ENCODE measurements at regions not wholly inside any gene's neighbourhood (a gene's known extent, or its start where the extent isn't known, plus 50 kb on each side); places are given as distances from the start of the nearest gene placed in this dataset.
"Not testable (repeated sequence)": the region's sequence is repeated elsewhere in the genome, so short reads cannot be mapped to it uniquely, and the experiment has no call there.

- DNase-seq = no peak
These were observed 194.5 kb upstream of the CDH4 start for GRCh38 chr20:61057443-61058121.

GRCh38 chr20:61061981-61062380 lies 190.1 kb upstream of the CDH4 start:
- no peak for DNase-seq

- DNase-seq = no peak
These were observed 186.2 kb upstream of the CDH4 start for GRCh38 chr20:61065853-61066252.

GRCh38 chr20:61066526-61066925 lies 185.5 kb upstream of the CDH4 start:
- DNase-seq = no peak

GRCh38 chr20:61067221-61067620 lies 184.8 kb upstream of the CDH4 start:
- no peak for DNase-seq

- DNase-seq = no peak
These were observed 179.7 kb upstream of the CDH4 start for GRCh38 chr20:61072398-61072797.

- no peak for DNase-seq
These were observed 178.7 kb upstream of the CDH4 start for GRCh38 chr20:61073376-61073775.

GRCh38 chr20:61082720-61083119 lies 169.3 kb upstream of the CDH4 start:
- no peak for DNase-seq

- DNase-seq = no peak
These were observed 168.6 kb upstream of the CDH4 start for GRCh38 chr20:61083431-61083830.

- DNase-seq = no peak
These were observed 166.0 kb upstream of the CDH4 start for GRCh38 chr20:61086031-61086430.

GRCh38 chr20:61090541-61090940 lies 161.5 kb upstream of the CDH4 start:
- no peak for DNase-seq

GRCh38 chr20:61092251-61092650 lies 159.8 kb upstream of the CDH4 start:
- DNase-seq = no peak

- DNase-seq = no peak
These were observed 157.5 kb upstream of the CDH4 start for GRCh38 chr20:61094581-61094980.

GRCh38 chr20:61096463-61096862 lies 155.6 kb upstream of the CDH4 start:
- DNase-seq = no peak

GRCh38 chr20:61099806-61100205 lies 152.3 kb upstream of the CDH4 start:
- no peak for DNase-seq

GRCh38 chr20:61100489-61100888 lies 151.6 kb upstream of the CDH4 start:
- DNase-seq = no peak

- not testable (repeated sequence) for DNase-seq
These were observed 150.7 kb upstream of the CDH4 start for GRCh38 chr20:61101321-61101720.

GRCh38 chr20:61104232-61104631 lies 147.8 kb upstream of the CDH4 start:
- no peak for DNase-seq

- no peak for DNase-seq
These were observed 146.7 kb upstream of the CDH4 start for GRCh38 chr20:61105395-61105794.

- DNase-seq = no peak
These were observed 145.6 kb upstream of the CDH4 start for GRCh38 chr20:61106438-61106837.

GRCh38 chr20:61109221-61109805 lies 142.7 kb upstream of the CDH4 start:
- no peak for DNase-seq

GRCh38 chr20:61112515-61112914 lies 139.5 kb upstream of the CDH4 start:
- DNase-seq = no peak

GRCh38 chr20:61113731-61114130 lies 138.3 kb upstream of the CDH4 start:
- DNase-seq = no peak

- no peak for DNase-seq
These were observed 137.4 kb upstream of the CDH4 start for GRCh38 chr20:61114493-61115175.
